ENCODE measurements at regions not wholly inside any gene's neighbourhood (a gene's known extent, or its start where the extent isn't known, plus 50 kb on each side); places are given as distances from the start of the nearest gene placed in this dataset.

DNA sequence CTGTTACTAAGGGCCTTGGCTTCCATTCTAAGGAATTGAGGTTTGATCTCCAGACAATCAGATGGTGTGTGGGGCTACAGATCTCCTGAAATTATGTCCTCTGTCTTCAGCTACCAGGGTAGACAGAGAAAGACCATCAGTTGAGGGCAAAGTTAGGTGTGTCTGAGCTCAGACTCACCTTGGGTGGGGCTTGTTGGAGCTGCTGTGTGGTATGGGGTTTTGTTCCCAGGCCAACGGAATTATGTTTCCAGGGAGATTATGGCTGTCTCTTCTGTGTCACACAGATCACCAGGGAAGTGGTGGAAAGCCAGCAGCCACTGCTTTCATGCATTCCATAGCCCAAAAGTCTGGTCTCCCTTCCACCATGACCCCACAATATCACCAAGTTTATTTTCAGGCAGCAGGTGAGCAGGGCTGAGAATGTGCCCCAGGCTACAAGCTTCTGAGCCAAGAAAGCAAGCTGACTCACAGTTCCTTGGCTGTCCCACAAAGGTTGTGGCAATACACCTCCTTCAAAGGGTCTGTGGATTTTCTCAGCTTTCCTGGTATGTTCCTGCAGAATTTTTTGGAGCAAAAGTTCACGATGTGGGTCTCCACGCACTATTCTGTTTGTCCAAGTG, 714.9 kb downstream of the LUZP2 start:
- Histone ChIP-seq H3K27me3 (ENCODE audit: control insufficient read depth in 3 of 3, insufficient read depth in 3 of 3, low read depth in 1 of 3, low read length in 3 of 3) (no peaks in the 10 kb centered on the region), H3K27ac (replicated peaks; ENCODE audit: low read length) (no peak overlapping the region), H3K79me1 (ENCODE audit: low read depth, low read length) (no peaks in the 10 kb centered on the region), H3K23ac (ENCODE audit: low read depth, low read length, poor library complexity) (no peak overlapping the region), H2AK5ac (ENCODE audit: low read depth, low read length) (no peak overlapping the region), H3K14ac (ENCODE audit: low read length) (no peak overlapping the region), H2BK12ac (ENCODE audit: low read length) (no peak overlapping the region), H3K9me3 (replicated peaks in 1 of 2; ENCODE audit: control insufficient read depth in 2 of 2, insufficient read depth in 1 of 2, low read depth in 1 of 2, low read length in 2 of 2) (no peaks in the 10 kb centered on the region), H3K4me2 (ENCODE audit: insufficient read depth, low read length, poor library complexity, severe bottlenecking) (no peak overlapping the region), H2BK5ac (ENCODE audit: low read length) (no peak overlapping the region), H3K18ac (ENCODE audit: low read length) (no peak overlapping the region), H2BK120ac (ENCODE audit: low read depth, low read length) (no peak overlapping the region), H2AFZ (ENCODE audit: low read length) (no peak overlapping the region), H3K4me1 (ENCODE audit: control insufficient read depth in 2 of 2, insufficient read depth in 1 of 2, low read depth in 1 of 2, low read length in 2 of 2) (no peaks in the 10 kb centered on the region), H4K8ac (ENCODE audit: low read depth, low read length) (no peak overlapping the region), H3K36me3 (replicated peaks in 1 of 2; ENCODE audit: control insufficient read depth in 2 of 2, insufficient read depth in 2 of 2, low read length in 2 of 2) (no peaks in the 10 kb centered on the region), H3K4me3 (ENCODE audit: low read length in 2 of 2) (no peak overlapping the region), H3K9ac (ENCODE audit: low read depth, low read length, poor library complexity) (no peak overlapping the region), H4K91ac (ENCODE audit: low read depth, low read length, poor library complexity) (no peak overlapping the region), H3K4ac (ENCODE audit: low read length) (no peak overlapping the region), H2BK15ac (ENCODE audit: low read length) (no peak overlapping the region)
- no CpG with 5 or more reads among the region's 3 CpGs for WGBS, 2 donors (ENCODE audit: extremely low coverage in 2 of 2, insufficient read length in 2 of 2, insufficient replicate concordance in 1 of 2)
- no peak for DNase-seq (ENCODE audit: low spot score)

DNA sequence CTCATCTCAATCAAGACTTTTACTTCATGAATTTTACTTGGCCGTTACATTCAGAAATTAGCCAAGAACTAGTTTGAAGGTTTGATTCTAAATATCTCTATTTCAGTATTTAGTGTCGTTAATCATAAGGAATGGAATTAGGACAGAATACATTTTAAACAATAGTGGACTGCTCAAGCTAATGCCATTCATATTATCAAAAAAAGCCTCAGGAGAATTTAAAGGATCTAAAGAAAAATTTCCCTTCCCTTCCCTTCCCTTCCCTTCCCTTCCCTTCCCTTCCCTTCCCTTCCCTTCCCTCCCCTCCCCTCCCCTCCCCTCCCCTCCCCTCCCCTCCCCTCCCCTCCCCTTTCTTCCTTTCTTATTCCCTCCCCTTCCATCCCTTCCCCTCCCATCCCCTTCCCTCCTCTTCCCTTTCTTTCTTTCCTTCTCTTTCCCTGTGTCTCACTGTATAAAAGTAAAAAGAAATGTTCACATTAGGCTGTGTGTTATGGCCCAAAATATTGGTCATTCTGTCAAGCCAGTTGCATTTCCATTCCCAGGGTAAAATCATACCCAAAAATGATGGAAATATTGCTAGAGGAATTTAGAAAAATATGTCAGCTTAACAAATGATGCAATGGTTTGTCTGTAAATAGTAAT, 717.8 kb downstream of the LUZP2 start:
- H2AK5ac ChIP-seq (ENCODE audit: low read depth, low read length), result no peak overlapping the region
- H3K36me3 ChIP-seq (replicated peaks in 1 of 2; ENCODE audit: control insufficient read depth in 2 of 2, insufficient read depth in 2 of 2, low read length in 2 of 2), result no peaks in the 10 kb centered on the region
- no CpG with 5 or more reads among the region's 2 CpGs for WGBS, 2 donors (ENCODE audit: extremely low coverage in 2 of 2, insufficient read length in 2 of 2, insufficient replicate concordance in 1 of 2)
- no peak overlapping the region for H3K14ac ChIP-seq (ENCODE audit: low read length)
- no peak overlapping the region for H2BK5ac ChIP-seq (ENCODE audit: low read length)
- no peak overlapping the region for H3K4ac ChIP-seq (ENCODE audit: low read length)
- no peak overlapping the region for H4K8ac ChIP-seq (ENCODE audit: low read depth, low read length)
- H3K4me3 ChIP-seq (ENCODE audit: low read length in 2 of 2), result no peak overlapping the region
- no peak overlapping the region for H4K91ac ChIP-seq (ENCODE audit: low read depth, low read length, poor library complexity)
- H3K27ac ChIP-seq (replicated peaks; ENCODE audit: low read length), result no peak overlapping the region
- H3K27me3 ChIP-seq (ENCODE audit: control insufficient read depth in 3 of 3, insufficient read depth in 3 of 3, low read depth in 1 of 3, low read length in 3 of 3), result no peaks in the 10 kb centered on the region
- H3K9me3 ChIP-seq (replicated peaks in 1 of 2; ENCODE audit: control insufficient read depth in 2 of 2, insufficient read depth in 1 of 2, low read depth in 1 of 2, low read length in 2 of 2), result no peaks in the 10 kb centered on the region
- no peak overlapping the region for H3K18ac ChIP-seq (ENCODE audit: low read length)
- no peak overlapping the region for H3K4me2 ChIP-seq (ENCODE audit: insufficient read depth, low read length, poor library complexity, severe bottlenecking)
- no peak overlapping the region for H3K23ac ChIP-seq (ENCODE audit: low read depth, low read length, poor library complexity)
- H3K9ac ChIP-seq (ENCODE audit: low read depth, low read length, poor library complexity), result no peak overlapping the region
- no peak overlapping the region for H2AFZ ChIP-seq (ENCODE audit: low read length)
- no peaks in the 10 kb centered on the region for H3K79me1 ChIP-seq (ENCODE audit: low read depth, low read length)
- no peak overlapping the region for H2BK12ac ChIP-seq (ENCODE audit: low read length)
- H3K4me1 ChIP-seq (ENCODE audit: control insufficient read depth in 2 of 2, insufficient read depth in 1 of 2, low read depth in 1 of 2, low read length in 2 of 2), result no peaks in the 10 kb centered on the region
- no peak overlapping the region for H2BK15ac ChIP-seq (ENCODE audit: low read length)
- no peak for DNase-seq (ENCODE audit: low spot score)
- H2BK120ac ChIP-seq (ENCODE audit: low read depth, low read length), result no peak overlapping the region

DNA sequence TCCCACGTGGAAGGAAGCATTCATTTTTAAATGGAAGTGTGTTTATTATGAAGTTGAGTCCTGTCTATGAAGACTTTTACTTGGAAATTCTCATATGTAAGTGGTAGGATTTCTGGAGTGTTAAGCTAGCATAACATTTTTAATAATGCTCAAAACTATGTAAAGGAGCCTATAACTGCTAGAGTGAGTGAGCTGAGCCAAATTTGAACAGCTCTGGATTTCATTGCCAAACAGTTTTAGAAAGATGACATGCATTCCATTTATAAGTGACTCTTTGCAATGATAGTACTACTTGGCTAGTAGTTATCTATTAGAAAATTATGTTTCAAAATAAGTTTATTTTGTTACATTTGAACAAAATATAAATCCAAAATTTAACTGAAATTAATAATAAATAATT, 721.2 kb downstream of the LUZP2 start:
- no peaks in the 10 kb centered on the region for H3K9me3 ChIP-seq (replicated peaks in 1 of 2; ENCODE audit: control insufficient read depth in 2 of 2, insufficient read depth in 1 of 2, low read depth in 1 of 2, low read length in 2 of 2)
- H3K36me3 ChIP-seq (replicated peaks in 1 of 2; ENCODE audit: control insufficient read depth in 2 of 2, insufficient read depth in 2 of 2, low read length in 2 of 2), result no peaks in the 10 kb centered on the region
- H3K18ac ChIP-seq (ENCODE audit: low read length), result no peak overlapping the region
- H4K8ac ChIP-seq (ENCODE audit: low read depth, low read length), result no peak overlapping the region
- H4K91ac ChIP-seq (ENCODE audit: low read depth, low read length, poor library complexity), result no peak overlapping the region
- H2BK12ac ChIP-seq (ENCODE audit: low read length), result no peak overlapping the region
- no peak overlapping the region for H2BK5ac ChIP-seq (ENCODE audit: low read length)
- no peak overlapping the region for H3K4me3 ChIP-seq (ENCODE audit: low read length in 2 of 2)
- no peak overlapping the region for H3K9ac ChIP-seq (ENCODE audit: low read depth, low read length, poor library complexity)
- H2BK15ac ChIP-seq (ENCODE audit: low read length), result no peak overlapping the region
- H3K4me2 ChIP-seq (ENCODE audit: insufficient read depth, low read length, poor library complexity, severe bottlenecking), result no peak overlapping the region
- H3K23ac ChIP-seq (ENCODE audit: low read depth, low read length, poor library complexity), result no peak overlapping the region
- H3K4me1 ChIP-seq (ENCODE audit: control insufficient read depth in 2 of 2, insufficient read depth in 1 of 2, low read depth in 1 of 2, low read length in 2 of 2), result no peaks in the 10 kb centered on the region
- no peaks in the 10 kb centered on the region for H3K27me3 ChIP-seq (ENCODE audit: control insufficient read depth in 3 of 3, insufficient read depth in 3 of 3, low read depth in 1 of 3, low read length in 3 of 3)
- DNase-seq (ENCODE audit: low spot score), result no peak
- H3K4ac ChIP-seq (ENCODE audit: low read length), result no peak overlapping the region
- H2BK120ac ChIP-seq (ENCODE audit: low read depth, low read length), result no peak overlapping the region
- H3K27ac ChIP-seq (replicated peaks; ENCODE audit: low read length), result no peak overlapping the region
- no peaks in the 10 kb centered on the region for H3K79me1 ChIP-seq (ENCODE audit: low read depth, low read length)
- no peak overlapping the region for H3K14ac ChIP-seq (ENCODE audit: low read length)
- WGBS, 2 donors (ENCODE audit: extremely low coverage in 2 of 2, insufficient read length in 2 of 2, insufficient replicate concordance in 1 of 2), result no CpG with 5 or more reads among the region's 1 CpG
- no peak overlapping the region for H2AFZ ChIP-seq (ENCODE audit: low read length)
- H2AK5ac ChIP-seq (ENCODE audit: low read depth, low read length), result no peak overlapping the region

DNA sequence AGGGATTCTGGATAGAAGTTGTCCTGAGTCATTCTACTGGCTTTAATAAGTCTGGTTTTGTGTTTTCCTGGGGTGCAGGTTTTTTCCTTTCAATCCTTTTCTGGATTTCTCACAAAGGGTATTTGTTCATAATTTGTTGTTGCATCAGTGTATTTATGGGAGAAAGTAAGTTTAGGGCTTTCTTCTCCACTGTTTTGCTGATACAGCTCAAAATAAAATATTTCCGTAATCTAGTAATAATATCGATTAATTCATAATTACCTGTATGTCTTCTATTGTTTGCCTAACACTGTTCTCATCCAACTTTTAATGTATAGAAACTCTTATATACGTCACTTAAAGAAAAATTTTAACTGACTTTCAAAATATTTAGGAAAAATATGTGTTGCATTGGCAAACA, 728.2 kb downstream of the LUZP2 start:
- no peaks in the 10 kb centered on the region for H3K79me1 ChIP-seq (ENCODE audit: low read depth, low read length)
- no peaks in the 10 kb centered on the region for H3K4me1 ChIP-seq (ENCODE audit: control insufficient read depth in 2 of 2, insufficient read depth in 1 of 2, low read depth in 1 of 2, low read length in 2 of 2)
- no peak overlapping the region for H3K27ac ChIP-seq (replicated peaks; ENCODE audit: low read length)
- H2BK120ac ChIP-seq (ENCODE audit: low read depth, low read length), result no peak overlapping the region
- no CpG with 5 or more reads among the region's 3 CpGs for WGBS, 2 donors (ENCODE audit: extremely low coverage in 2 of 2, insufficient read length in 2 of 2, insufficient replicate concordance in 1 of 2)
- no peak overlapping the region for H3K4me2 ChIP-seq (ENCODE audit: insufficient read depth, low read length, poor library complexity, severe bottlenecking)
- no peak overlapping the region for H3K14ac ChIP-seq (ENCODE audit: low read length)
- no peak for DNase-seq (ENCODE audit: low spot score)
- no peaks in the 10 kb centered on the region for H3K9me3 ChIP-seq (replicated peaks in 1 of 2; ENCODE audit: control insufficient read depth in 2 of 2, insufficient read depth in 1 of 2, low read depth in 1 of 2, low read length in 2 of 2)
- H2AK5ac ChIP-seq (ENCODE audit: low read depth, low read length), result no peak overlapping the region
- H4K91ac ChIP-seq (ENCODE audit: low read depth, low read length, poor library complexity), result no peak overlapping the region
- no peaks in the 10 kb centered on the region for H3K27me3 ChIP-seq (ENCODE audit: control insufficient read depth in 3 of 3, insufficient read depth in 3 of 3, low read depth in 1 of 3, low read length in 3 of 3)
- no peak overlapping the region for H3K18ac ChIP-seq (ENCODE audit: low read length)
- no peak overlapping the region for H2BK5ac ChIP-seq (ENCODE audit: low read length)
- no peak overlapping the region for H3K4ac ChIP-seq (ENCODE audit: low read length)
- H4K8ac ChIP-seq (ENCODE audit: low read depth, low read length), result no peak overlapping the region
- H2BK15ac ChIP-seq (ENCODE audit: low read length), result no peak overlapping the region
- no peak overlapping the region for H2BK12ac ChIP-seq (ENCODE audit: low read length)
- H3K23ac ChIP-seq (ENCODE audit: low read depth, low read length, poor library complexity), result no peak overlapping the region
- H3K36me3 ChIP-seq (replicated peaks in 1 of 2; ENCODE audit: control insufficient read depth in 2 of 2, insufficient read depth in 2 of 2, low read length in 2 of 2), result no peaks in the 10 kb centered on the region
- H3K9ac ChIP-seq (ENCODE audit: low read depth, low read length, poor library complexity), result no peak overlapping the region
- H2AFZ ChIP-seq (ENCODE audit: low read length), result no peak overlapping the region
- H3K4me3 ChIP-seq (ENCODE audit: low read length in 2 of 2), result no peak overlapping the region

Data from neuronal stem cell (in vitro differentiated cells).